Body of pancreas (tissue), 4 donors: ENCODE measurements at regions not wholly inside any gene's neighbourhood (a gene's known extent, or its start where the extent isn't known, plus 50 kb on each side); places are given as distances from the start of the nearest gene placed in this dataset.

ENCODE experiments used
- ATAC-seq: fragments of 150-250 bp; one replicate; pipeline ENCODE4 v1.9.1; 2016
- DNase-seq, 4 donors: peaks; one replicate each; pipeline ENCODE4 v3.0.0-alpha.2; 2019
- H3K27ac ChIP-seq, 4 donors: fragments of 200-600 bp; sonication (generic); 1 replicate in 3 of 4; 2 replicates in 1 of 4; pipeline versions ENCODE4 v1.5.1 to v1.6.1; 2016 to 2019; ENCODE audit warnings: mild to moderate bottlenecking in 1 of 4, mixed read lengths in 1 of 4, moderate library complexity in 1 of 4
- H3K27me3 ChIP-seq, 2 donors: fragments of 200-600 bp; sonication (generic); one replicate each; pipeline ENCODE4 v1.6.0; 2016; ENCODE audit warnings: mild to moderate bottlenecking in 1 of 2
- H3K36me3 ChIP-seq, 2 donors: fragments of 200-600 bp; sonication (generic); replicated peaks in 1 of 2; 2 replicates each; pipeline ENCODE4 v1.5.1; 2016; ENCODE audit warnings: low read depth in 2 of 2; ENCODE audit not compliant: insufficient read depth in 1 of 2
- H3K4me1 ChIP-seq: fragments of 200-600 bp; sonication (generic); one replicate; pipeline ENCODE4 v1.6.0; 2016
- H3K4me3 ChIP-seq, 2 donors: fragments of 200-600 bp; sonication (generic); 1 replicate in 1 of 2; 2 replicates in 1 of 2; pipeline ENCODE4 v1.5.1; 2016 to 2019
- H3K9me3 ChIP-seq, 3 donors: fragments of 200-600 bp; sonication (generic); 1 replicate in 2 of 3; 2 replicates in 1 of 3; pipeline ENCODE4 v1.5.1; 2016
- POLR2A ChIP-seq, 3 donors: fragments of 450-650 bp; IDR thresholded peaks; one replicate each; pipeline ENCODE4 v1.6.1; 2016; ENCODE audit warnings: antibody characterized with exemption in 3 of 3, mild to moderate bottlenecking in 2 of 3
- WGBS, 2 donors: methylation state at CpG; one replicate each; pipeline ENCODE4 v1.1.5; 2017; 5-methylcytosine and 5-hydroxymethylcytosine counted together
- intact Hi-C: fragments of 100-400 bp; cut with DNase I; formaldehyde crosslinking; loops from one replicate; pipeline ENCODE4 v1.15.1; 2023
- TF ChIP-seq, protein P1 (sequence below), 7 experiments: fragments of 450-650 bp in 4 of 7; fragments of 200-600 bp in 3 of 7; sonication (generic) in 3 of 7; IDR thresholded peaks; one replicate each; pipeline ENCODE4 v1.5.1; 2016 to 2019; ENCODE audit warnings: antibody characterized with exemption in 7 of 7

DNA sequence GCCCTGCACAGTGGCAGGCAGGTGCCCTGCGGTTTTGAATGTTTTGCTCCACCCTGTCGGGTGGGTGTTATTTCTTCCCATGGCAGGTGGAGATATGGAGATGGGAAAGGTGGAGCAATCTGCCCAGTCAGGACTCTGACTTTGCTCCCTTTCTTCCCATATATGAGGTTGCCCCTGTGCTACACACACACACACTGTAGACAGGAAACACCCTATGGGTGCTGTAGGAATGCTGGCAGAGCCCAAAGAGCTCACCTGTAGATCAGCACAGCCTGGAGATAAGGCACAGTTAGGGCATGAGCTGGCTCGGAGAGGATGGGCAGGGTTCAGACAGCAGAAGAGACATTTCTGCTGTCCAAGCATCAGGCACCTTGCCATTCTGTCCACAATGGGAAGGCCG, 246.0 kb upstream of the AJAP1 start:
- ATAC-seq, result no peak
- Histone ChIP-seq H3K4me1 (no peaks in the 10 kb centered on the region), H3K27me3 (no peaks in the 10 kb centered on the region), H3K4me3 (no peak overlapping the region), H3K27ac (no peak overlapping the region), H3K9me3 (no peaks in the 10 kb centered on the region), H3K36me3 (no peaks in the 10 kb centered on the region)
- TF ChIP-seq, protein P1, sequence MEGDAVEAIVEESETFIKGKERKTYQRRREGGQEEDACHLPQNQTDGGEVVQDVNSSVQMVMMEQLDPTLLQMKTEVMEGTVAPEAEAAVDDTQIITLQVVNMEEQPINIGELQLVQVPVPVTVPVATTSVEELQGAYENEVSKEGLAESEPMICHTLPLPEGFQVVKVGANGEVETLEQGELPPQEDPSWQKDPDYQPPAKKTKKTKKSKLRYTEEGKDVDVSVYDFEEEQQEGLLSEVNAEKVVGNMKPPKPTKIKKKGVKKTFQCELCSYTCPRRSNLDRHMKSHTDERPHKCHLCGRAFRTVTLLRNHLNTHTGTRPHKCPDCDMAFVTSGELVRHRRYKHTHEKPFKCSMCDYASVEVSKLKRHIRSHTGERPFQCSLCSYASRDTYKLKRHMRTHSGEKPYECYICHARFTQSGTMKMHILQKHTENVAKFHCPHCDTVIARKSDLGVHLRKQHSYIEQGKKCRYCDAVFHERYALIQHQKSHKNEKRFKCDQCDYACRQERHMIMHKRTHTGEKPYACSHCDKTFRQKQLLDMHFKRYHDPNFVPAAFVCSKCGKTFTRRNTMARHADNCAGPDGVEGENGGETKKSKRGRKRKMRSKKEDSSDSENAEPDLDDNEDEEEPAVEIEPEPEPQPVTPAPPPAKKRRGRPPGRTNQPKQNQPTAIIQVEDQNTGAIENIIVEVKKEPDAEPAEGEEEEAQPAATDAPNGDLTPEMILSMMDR (IDR thresholded peaks at IDR 0.05), result no peak
- TF ChIP-seq POLR2A (IDR thresholded peaks at IDR 0.05), result no peak
- WGBS, 2 donors, result 42 to 63% methylated on average over 4 of the region's 4 CpGs
- intact Hi-C loops, result no loop called here
- DNase-seq, result no peak

DNA sequence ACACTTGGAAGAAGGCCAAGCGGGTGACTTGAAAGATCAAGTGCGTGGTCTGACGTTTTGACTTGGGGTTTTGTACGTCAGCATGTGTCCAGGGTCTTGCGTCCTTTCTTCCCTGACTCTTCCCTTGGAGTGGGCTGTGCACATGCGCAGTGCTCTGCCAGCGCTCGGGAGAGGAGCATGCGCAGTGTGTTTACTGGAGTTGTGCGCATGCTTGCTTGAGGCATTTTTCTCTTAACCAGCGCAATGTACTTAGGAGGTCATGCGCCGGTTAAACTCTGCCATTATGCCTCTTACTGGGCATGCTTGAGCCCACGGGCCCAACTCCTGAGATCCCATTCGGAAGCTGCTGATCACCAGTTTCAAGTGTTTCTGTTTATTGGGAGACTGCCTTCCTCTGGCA, 242.5 kb upstream of the AJAP1 start:
- Histone ChIP-seq H3K36me3 (no peaks in the 10 kb centered on the region), H3K27me3 (no peaks in the 10 kb centered on the region), H3K9me3 (no peaks in the 10 kb centered on the region), H3K27ac (no peak overlapping the region), H3K4me3 (no peak overlapping the region), H3K4me1 (no peaks in the 10 kb centered on the region)
- intact Hi-C loops, result no loop called here
- TF ChIP-seq, protein P1 (IDR thresholded peaks at IDR 0.05), result no peak
- no peak for TF ChIP-seq POLR2A (IDR thresholded peaks at IDR 0.05)
- DNase-seq (no peak), ATAC-seq (no peak)
- 75 to 89% methylated on average over 15 of the region's 15 CpGs for WGBS, 2 donors

DNA sequence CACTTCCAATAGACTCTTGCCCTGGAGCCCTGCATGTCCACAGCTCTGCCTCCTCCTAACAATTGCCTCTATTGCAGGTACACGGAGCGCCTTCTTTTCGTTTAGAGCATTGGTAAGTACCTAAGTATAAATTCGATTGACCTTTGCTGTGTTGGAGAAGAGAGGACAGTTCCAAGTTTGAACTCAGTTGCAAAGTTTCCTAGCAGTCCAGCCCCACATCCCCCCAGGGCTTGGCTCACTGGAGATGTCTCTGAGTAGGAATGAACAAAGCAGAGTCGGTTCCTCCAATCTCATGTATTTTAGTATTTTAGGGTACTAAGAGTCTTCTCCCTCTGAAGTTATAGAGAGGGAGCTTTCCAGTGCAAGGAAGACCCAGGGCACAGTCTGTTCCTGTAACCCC, 238.9 kb upstream of the AJAP1 start:
- Histone ChIP-seq H3K4me1 (no peaks in the 10 kb centered on the region), H3K4me3 (no peak overlapping the region), H3K36me3 (no peaks in the 10 kb centered on the region), H3K27me3 (no peaks in the 10 kb centered on the region), H3K27ac (no peak overlapping the region), H3K9me3 (peaks cover 0 to 11% (median 0%) of the 10 kb centered on the region in 3 donors)
- DNase-seq (no peak), ATAC-seq (no peak)
- no peak for TF ChIP-seq POLR2A (IDR thresholded peaks at IDR 0.05)
- TF ChIP-seq, protein P1 (IDR thresholded peaks at IDR 0.05), result no peak
- intact Hi-C loops, result no loop called here
- WGBS, 2 donors, result 66 to 81% methylated on average over 4 to 5 of the region's 5 CpGs

DNA sequence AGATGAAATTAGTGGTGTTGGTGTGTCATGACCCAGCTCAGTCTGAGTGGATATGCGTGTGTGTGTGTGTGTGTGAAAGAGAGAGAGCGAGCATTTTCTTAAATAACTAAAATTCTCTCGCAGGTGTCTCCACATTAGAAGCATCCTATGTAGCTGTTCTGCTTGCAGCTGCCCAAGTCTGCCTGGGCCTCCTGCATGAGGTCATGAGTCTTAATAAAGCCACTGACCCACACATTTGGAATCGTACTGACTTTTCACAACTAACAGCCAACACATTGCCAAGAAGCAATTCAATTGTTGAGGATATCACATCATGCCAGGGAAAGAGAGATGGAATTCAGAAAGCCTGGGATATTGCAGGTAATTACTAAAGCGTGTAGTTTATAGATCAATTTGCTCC, 238.2 kb upstream of the AJAP1 start:
- ATAC-seq, result no peak
- 50 to 55% methylated on average over 5 of the region's 5 CpGs for WGBS, 2 donors
- intact Hi-C loops, result no loop called here
- no peaks in the 10 kb centered on the region for H3K4me1 ChIP-seq
- H3K27ac ChIP-seq, result no peak overlapping the region
- no peak overlapping the region for H3K4me3 ChIP-seq
- no peaks in the 10 kb centered on the region for H3K27me3 ChIP-seq
- no peak for DNase-seq
- H3K36me3 ChIP-seq, result no peaks in the 10 kb centered on the region
- H3K9me3 ChIP-seq, result peaks cover 0 to 11% (median 0%) of the 10 kb centered on the region in 3 donors
- TF ChIP-seq POLR2A (IDR thresholded peaks at IDR 0.05), result no peak
- TF ChIP-seq, protein P1 (IDR thresholded peaks at IDR 0.05), result no peak

DNA sequence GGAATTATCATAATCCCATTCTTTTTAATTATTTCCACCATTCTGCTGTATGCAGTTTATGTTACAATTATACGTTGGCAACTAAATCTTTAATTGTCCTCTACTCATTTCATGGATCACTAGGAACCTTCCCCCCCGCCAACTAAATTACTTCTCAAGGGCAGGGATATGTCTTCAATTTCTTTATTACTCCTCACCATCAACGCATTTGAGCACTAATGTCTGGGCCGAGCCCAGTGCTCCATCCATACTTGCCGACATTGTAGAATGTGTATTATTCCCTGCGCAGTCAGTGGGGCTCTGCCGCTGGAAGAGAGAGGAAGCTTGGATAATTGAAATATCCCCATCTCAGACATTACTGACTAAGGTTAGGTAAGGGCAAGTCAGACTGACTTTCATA, 236.4 kb upstream of the AJAP1 start:
- H3K36me3 ChIP-seq, result no peaks in the 10 kb centered on the region
- ATAC-seq, result no peak
- TF ChIP-seq, protein P1 (IDR thresholded peaks at IDR 0.05), result no peak
- TF ChIP-seq POLR2A (IDR thresholded peaks at IDR 0.05), result no peak
- H3K4me1 ChIP-seq, result no peaks in the 10 kb centered on the region
- no peak for DNase-seq
- H3K27ac ChIP-seq, result no peak overlapping the region
- peaks cover 0 to 11% (median 0%) of the 10 kb centered on the region in 3 donors for H3K9me3 ChIP-seq
- WGBS, 2 donors, result 72 to 80% methylated on average over 7 of the region's 7 CpGs
- intact Hi-C loops, result no loop called here
- H3K27me3 ChIP-seq, result no peaks in the 10 kb centered on the region
- no peak overlapping the region for H3K4me3 ChIP-seq
